Breast epithelium (tissue), 3 donors: ENCODE measurements at regions not wholly inside any gene's neighbourhood (a gene's known extent, or its start where the extent isn't known, plus 50 kb on each side); places are given as distances from the start of the nearest gene placed in this dataset.

Source experiments
- CTCF ChIP-seq, 3 donors: fragments of 450-650 bp; IDR thresholded peaks; one replicate each; pipeline ENCODE4 v1.5.1; 2016 to 2017; ENCODE audit warnings: antibody characterized with exemption in 3 of 3, mild to moderate bottlenecking in 3 of 3, moderate library complexity in 3 of 3
- POLR2AphosphoS5 ChIP-seq, 3 donors: sonication (generic); formaldehyde crosslinking; IDR thresholded peaks; one replicate each; pipeline ENCODE4 v1.6.1; 2017; ENCODE audit warnings: antibody characterized with exemption in 3 of 3

- TF ChIP-seq CTCF (IDR thresholded peaks at IDR 0.05), result no peak
- TF ChIP-seq POLR2AphosphoS5 (IDR thresholded peaks at IDR 0.05), result no peak
Observed at GRCh38 chr6:65948062-65948461, 241.0 kb upstream of the EYS start.
